Vagina (tissue), 2 donors: ENCODE measurements at regions not wholly inside any gene's neighbourhood (a gene's known extent, or its start where the extent isn't known, plus 50 kb on each side); places are given as distances from the start of the nearest gene placed in this dataset.

Source experiments
- DNase-seq, 2 donors: peaks; one replicate each; pipeline ENCODE4 v3.0.0-alpha.2; 2017; ENCODE audit errors: extremely low spot score in 2 of 2
- H3K27ac ChIP-seq: fragments of 200-600 bp; sonication (generic); one replicate; pipeline ENCODE4 v1.5.1; 2019
- H3K27me3 ChIP-seq: fragments of 200-600 bp; sonication (generic); one replicate; pipeline ENCODE4 v1.5.1; 2019
- H3K36me3 ChIP-seq, 2 donors: fragments of 200-600 bp; sonication (generic); one replicate each; pipeline ENCODE4 v1.5.1; 2017 to 2019
- H3K4me1 ChIP-seq: fragments of 200-600 bp; sonication (generic); one replicate; pipeline ENCODE4 v1.5.1; 2019
- H3K4me3 ChIP-seq, 2 donors: fragments of 200-600 bp; sonication (generic); 1 replicate in 1 of 2; 2 replicates in 1 of 2; pipeline ENCODE4 v1.5.1; 2016 to 2019
- H3K9me3 ChIP-seq: fragments of 200-600 bp; sonication (generic); one replicate; pipeline ENCODE4 v1.5.1; 2019
- POLR2A ChIP-seq, 2 donors: fragments of 450-650 bp; IDR thresholded peaks; one replicate each; pipeline ENCODE4 v1.6.1; 2017; ENCODE audit warnings: antibody characterized with exemption in 2 of 2, mild to moderate bottlenecking in 2 of 2, moderate library complexity in 2 of 2
- POLR2AphosphoS5 ChIP-seq, 2 donors: sonication (generic); formaldehyde crosslinking; IDR thresholded peaks; one replicate each; pipeline ENCODE4 v1.9.0; 2017; ENCODE audit warnings: antibody characterized with exemption in 2 of 2, mild to moderate bottlenecking in 2 of 2, low read depth in 1 of 2; ENCODE audit not compliant: insufficient read depth in 1 of 2
- intact Hi-C: fragments of 100-400 bp; cut with DNase I; formaldehyde crosslinking; loops from one replicate; pipeline ENCODE4 v1.15.1; 2023
- TF ChIP-seq, protein P1 (sequence below), 3 experiments: fragments of 450-650 bp in 2 of 3; fragments of 200-600 bp in 1 of 3; sonication (generic) in 1 of 3; IDR thresholded peaks; one replicate each; pipeline ENCODE4 v1.5.1; 2017 to 2019; ENCODE audit warnings: antibody characterized with exemption in 3 of 3, mild to moderate bottlenecking in 2 of 3, moderate library complexity in 2 of 3

DNA sequence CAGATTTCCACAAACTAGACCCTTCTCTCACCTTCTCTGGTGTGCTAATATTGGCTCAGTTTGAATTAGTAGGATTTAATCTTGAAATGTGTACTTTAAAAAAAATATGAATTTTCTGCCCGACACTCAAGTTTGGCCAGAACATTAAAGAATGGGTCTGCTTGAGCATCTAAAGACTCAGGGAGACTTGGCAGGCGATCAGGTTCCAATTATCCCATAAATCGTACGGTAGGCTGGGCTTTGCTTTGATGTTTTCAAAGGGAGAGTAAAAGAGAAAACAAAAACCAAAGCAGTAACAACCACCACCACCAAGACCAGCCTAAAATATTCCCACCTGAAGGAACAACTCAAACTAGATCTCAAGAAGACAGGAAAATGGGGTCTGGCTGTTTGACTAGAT lies 230.8 kb downstream of the EBLN2 start:
- Histone ChIP-seq H3K36me3 (no peaks in the 10 kb centered on the region), H3K4me1 (no peaks in the 10 kb centered on the region), H3K27ac (no peak overlapping the region), H3K27me3 (no peaks in the 10 kb centered on the region), H3K9me3 (no peaks in the 10 kb centered on the region), H3K4me3 (no peak overlapping the region)
- TF ChIP-seq POLR2AphosphoS5 (IDR thresholded peaks at IDR 0.05; ENCODE audit: insufficient read depth in 1 of 2, low read depth in 1 of 2): no peak
- TF ChIP-seq, protein P1, sequence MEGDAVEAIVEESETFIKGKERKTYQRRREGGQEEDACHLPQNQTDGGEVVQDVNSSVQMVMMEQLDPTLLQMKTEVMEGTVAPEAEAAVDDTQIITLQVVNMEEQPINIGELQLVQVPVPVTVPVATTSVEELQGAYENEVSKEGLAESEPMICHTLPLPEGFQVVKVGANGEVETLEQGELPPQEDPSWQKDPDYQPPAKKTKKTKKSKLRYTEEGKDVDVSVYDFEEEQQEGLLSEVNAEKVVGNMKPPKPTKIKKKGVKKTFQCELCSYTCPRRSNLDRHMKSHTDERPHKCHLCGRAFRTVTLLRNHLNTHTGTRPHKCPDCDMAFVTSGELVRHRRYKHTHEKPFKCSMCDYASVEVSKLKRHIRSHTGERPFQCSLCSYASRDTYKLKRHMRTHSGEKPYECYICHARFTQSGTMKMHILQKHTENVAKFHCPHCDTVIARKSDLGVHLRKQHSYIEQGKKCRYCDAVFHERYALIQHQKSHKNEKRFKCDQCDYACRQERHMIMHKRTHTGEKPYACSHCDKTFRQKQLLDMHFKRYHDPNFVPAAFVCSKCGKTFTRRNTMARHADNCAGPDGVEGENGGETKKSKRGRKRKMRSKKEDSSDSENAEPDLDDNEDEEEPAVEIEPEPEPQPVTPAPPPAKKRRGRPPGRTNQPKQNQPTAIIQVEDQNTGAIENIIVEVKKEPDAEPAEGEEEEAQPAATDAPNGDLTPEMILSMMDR (IDR thresholded peaks at IDR 0.05): no peak
- TF ChIP-seq POLR2A (IDR thresholded peaks at IDR 0.05): no peak
- intact Hi-C loops: no loop called here
- DNase-seq: no peak

DNA sequence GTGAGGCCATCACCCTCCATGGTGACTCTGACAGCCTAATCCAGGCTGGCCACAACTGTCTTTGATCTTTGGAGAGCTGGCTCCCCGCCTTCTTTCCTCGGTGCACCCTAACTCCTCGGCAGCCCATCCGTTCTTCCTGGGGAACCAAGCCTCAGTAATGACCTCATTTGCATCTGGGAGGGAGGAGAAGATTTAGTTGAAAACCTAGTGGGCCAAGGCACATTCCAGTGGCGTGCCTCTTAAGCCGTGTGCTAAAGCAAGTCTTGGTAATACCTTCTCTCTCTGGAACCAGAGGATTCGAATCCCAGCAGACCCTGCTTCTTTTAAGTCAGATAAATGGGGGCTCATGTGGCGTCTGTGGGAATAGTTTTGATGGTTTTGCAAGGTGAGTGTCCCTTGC lies 233.1 kb downstream of the EBLN2 start:
- intact Hi-C loops: no loop called here
- TF ChIP-seq POLR2AphosphoS5 (IDR thresholded peaks at IDR 0.05; ENCODE audit: insufficient read depth in 1 of 2, low read depth in 1 of 2): no peak
- Histone ChIP-seq H3K4me3 (no peak overlapping the region), H3K27me3 (no peaks in the 10 kb centered on the region), H3K36me3 (no peaks in the 10 kb centered on the region), H3K9me3 (no peaks in the 10 kb centered on the region), H3K27ac (no peak overlapping the region), H3K4me1 (no peaks in the 10 kb centered on the region)
- DNase-seq: no peak

DNA sequence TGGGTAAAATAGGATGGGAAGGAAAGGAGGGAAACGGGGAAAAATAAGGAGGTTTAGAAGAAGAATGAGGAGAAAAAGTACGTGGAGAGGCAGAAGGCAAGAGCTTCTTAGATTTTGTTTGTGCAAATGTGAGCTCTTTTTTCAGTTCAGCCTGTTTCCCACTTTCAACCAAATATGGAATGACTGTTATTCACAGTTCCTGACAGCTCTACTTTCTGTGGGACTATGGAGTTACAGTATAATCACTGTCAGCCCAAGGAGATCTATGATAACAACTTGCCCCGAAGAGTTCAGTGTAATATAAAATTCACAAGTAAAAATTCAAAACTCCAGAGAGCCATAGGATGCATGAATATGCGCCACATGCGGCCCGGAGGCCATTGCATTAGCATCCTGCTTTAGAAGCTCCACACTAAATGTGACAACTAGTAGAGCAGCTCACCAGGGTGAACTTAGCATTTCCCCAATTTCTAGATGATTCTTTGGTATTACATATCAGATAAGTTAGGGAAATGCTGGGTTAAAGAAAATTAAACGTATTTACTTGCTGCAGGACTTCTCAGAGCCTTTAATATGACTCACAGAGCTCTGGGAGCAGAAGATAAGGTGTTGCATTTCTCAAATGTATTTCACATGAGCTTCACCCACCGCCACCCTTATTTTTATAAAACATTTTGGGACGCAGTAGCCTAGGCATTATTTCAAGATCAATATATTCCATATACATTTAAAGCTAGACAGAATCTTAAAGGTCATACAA lies 234.6 kb downstream of the EBLN2 start:
- Histone ChIP-seq H3K36me3 (no peaks in the 10 kb centered on the region), H3K27me3 (no peaks in the 10 kb centered on the region), H3K4me3 (no peak overlapping the region), H3K27ac (no peak overlapping the region), H3K4me1 (no peaks in the 10 kb centered on the region), H3K9me3 (no peaks in the 10 kb centered on the region)
- DNase-seq: no peak
- intact Hi-C loops: no loop called here
- no peak for TF ChIP-seq POLR2A (IDR thresholded peaks at IDR 0.05)
- TF ChIP-seq, protein P1 (IDR thresholded peaks at IDR 0.05): no peak
- no peak for TF ChIP-seq POLR2AphosphoS5 (IDR thresholded peaks at IDR 0.05; ENCODE audit: insufficient read depth in 1 of 2, low read depth in 1 of 2)

DNA sequence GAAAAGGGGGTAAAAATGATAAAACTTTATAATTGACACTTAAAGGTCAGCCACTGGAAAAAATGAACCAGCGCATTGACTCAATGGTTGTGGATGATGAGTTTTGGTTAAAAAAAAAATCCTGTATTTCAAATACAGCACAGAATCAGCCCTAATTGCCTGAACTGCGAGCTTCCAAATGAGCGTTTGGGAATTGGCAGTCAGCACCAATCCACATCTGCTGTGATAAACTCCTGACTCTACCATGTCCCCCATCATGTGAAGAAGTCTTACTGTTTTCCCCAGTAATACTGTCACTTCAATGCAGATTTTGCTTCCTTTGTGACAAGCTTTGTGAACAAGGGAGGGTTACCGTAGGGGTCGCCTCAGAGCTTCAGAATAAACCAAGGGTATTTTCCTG lies 235.4 kb downstream of the EBLN2 start:
- intact Hi-C loops: no loop called here
- Histone ChIP-seq H3K36me3 (no peaks in the 10 kb centered on the region), H3K27ac (no peak overlapping the region), H3K9me3 (no peaks in the 10 kb centered on the region), H3K4me3 (no peak overlapping the region), H3K27me3 (no peaks in the 10 kb centered on the region), H3K4me1 (no peaks in the 10 kb centered on the region)
- TF ChIP-seq POLR2AphosphoS5 (IDR thresholded peaks at IDR 0.05; ENCODE audit: insufficient read depth in 1 of 2, low read depth in 1 of 2) (no peak), POLR2A (IDR thresholded peaks at IDR 0.05) (no peak)
- TF ChIP-seq, protein P1 (IDR thresholded peaks at IDR 0.05): no peak
- no peak for DNase-seq

DNA sequence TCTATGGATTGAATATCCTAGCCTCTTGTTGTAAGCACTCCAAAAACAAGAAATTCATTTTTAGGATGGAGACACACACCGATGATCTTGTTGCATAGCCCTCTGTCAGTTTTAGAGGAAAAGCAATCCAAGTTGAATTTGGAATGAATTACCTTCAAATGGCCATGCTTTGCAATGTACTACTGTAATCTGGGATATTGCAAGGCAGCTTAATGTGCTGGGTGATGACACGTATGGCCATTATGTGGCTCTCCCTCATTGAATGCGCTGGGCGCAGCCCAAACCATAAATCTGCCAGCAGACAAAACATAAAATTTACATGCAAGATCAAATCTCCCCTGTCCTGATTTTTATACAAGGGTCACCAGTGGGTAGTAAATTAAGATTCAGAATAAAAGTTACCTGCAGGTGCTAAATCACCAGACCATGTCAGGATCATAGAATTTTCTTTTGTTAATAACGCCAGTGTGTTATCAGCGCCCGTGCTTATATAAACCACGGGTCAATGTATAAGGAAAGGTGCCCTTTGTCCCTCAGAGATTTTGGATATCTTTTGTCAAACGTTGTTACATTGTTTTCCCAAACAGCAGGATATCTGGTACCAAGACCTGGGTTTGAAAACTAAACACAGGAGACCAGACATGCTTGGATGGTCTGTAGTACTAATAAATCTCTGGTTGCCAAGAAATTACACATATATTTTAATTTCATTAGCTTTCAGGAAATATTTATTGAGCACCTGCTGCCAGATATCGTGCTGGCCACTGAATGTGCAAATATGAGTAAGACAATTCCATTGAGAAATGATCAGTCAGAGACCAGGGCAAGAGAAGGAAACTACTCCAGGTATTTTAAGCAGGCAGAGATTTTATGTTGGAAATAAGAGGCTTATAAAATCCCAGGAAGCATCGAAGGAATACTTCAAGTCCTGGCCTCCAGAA lies 237.1 kb downstream of the EBLN2 start:
- intact Hi-C loops: no loop called here
- Histone ChIP-seq H3K9me3 (no peaks in the 10 kb centered on the region), H3K36me3 (no peaks in the 10 kb centered on the region), H3K27ac (no peak overlapping the region), H3K4me3 (no peak overlapping the region), H3K4me1 (no peaks in the 10 kb centered on the region), H3K27me3 (no peaks in the 10 kb centered on the region)
- no peak for DNase-seq
- TF ChIP-seq, protein P1 (IDR thresholded peaks at IDR 0.05): no peak
- TF ChIP-seq POLR2A (IDR thresholded peaks at IDR 0.05): no peak
- no peak for TF ChIP-seq POLR2AphosphoS5 (IDR thresholded peaks at IDR 0.05; ENCODE audit: insufficient read depth in 1 of 2, low read depth in 1 of 2)
